ENCODE measurements at regions not wholly inside any gene's neighbourhood (a gene's known extent, or its start where the extent isn't known, plus 50 kb on each side); places are given as distances from the start of the nearest gene placed in this dataset.
"Not testable (repeated sequence)": the region's sequence is repeated elsewhere in the genome, so short reads cannot be mapped to it uniquely, and the experiment has no call there.

GRCh38 chr16:59878479-59878878, 1144.4 kb upstream of the GOT2 start:
- DNase-seq: no peak

- peak; percentile 60 for DNase-seq
Measured at GRCh38 chr16:59864981-59865666, 1131.0 kb upstream of the GOT2 start.

GRCh38 chr16:59859676-59860402, 1125.7 kb upstream of the GOT2 start:
- DNase-seq: peak; percentile 11

GRCh38 chr16:59854846-59855439, 1120.8 kb upstream of the GOT2 start:
- no peak for DNase-seq

- DNase-seq: no peak
Measured at GRCh38 chr16:59849716-59850115, 1115.6 kb upstream of the GOT2 start.

DNA sequence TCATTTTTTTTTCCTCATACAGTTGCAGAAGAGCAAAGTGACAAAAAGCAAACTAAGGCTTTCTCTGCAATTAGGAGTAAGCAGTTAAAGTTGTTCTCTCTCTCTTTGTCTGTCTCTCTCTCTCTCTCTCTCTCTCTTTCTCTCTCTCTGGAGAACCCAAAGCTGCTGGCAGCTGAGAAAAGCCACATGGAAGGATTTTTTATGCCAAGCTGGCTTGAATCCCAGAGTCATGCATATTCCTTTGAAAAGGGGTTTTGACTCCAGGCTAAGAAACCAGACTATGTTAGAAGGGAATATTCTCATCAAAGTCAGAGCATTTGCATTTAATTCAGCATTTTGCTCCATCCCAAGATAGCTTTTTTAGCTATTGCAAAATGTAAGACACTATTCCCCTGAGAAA, 1114.2 kb upstream of the GOT2 start:
- DNase-seq: peak; percentile 22

GRCh38 chr16:59840169-59840568, 1106.1 kb upstream of the GOT2 start:
- DNase-seq: no peak

DNA sequence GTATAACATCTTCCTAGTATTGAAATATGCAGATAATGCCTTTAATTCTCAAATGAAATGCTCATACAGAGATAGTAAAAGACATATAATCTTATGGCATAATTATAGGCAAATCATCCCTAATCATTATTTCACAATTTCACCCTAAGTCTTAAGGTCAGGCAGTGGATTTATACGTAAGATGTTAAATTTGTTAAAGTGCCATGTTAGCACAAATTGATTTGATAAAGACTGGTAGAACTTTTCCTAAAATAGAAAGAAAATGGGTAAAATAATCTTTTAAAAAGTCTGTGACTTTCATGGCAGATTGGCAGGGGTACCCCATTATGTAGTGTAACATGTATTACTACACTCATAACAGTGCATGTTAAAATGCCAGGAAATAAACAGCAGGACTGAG, 1092.7 kb upstream of the GOT2 start:
- no peak for DNase-seq

GRCh38 chr16:59809488-59809887, 1075.4 kb upstream of the GOT2 start:
- not testable (repeated sequence) for DNase-seq

- DNase-seq: no peak
Measured at GRCh38 chr16:59783191-59783590, 1049.1 kb upstream of the GOT2 start.

- DNase-seq: no peak
Measured at GRCh38 chr16:59773330-59773729, 1039.2 kb upstream of the GOT2 start.

DNA sequence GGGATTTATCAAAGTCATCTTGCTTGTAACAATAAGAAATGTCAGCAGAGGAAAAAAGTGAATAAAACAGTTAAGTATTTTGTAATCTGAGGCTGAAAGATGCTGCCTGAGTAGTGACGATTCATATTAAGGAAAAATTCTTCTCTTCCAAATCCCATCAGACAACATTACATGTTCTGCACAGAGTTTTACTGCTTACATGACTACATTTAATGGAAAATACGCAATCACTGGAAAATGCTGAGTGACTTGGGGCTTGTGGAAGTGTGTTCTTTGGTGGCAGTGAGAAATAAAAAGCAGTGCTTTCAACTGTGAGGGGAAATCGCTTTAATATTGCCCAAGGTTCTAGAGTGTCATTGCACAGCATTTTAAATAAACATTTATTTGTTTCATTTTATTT, 1025.2 kb upstream of the GOT2 start:
- peak; percentile 0 for DNase-seq

GRCh38 chr16:59758848-59759247, 1024.7 kb upstream of the GOT2 start:
- DNase-seq: no peak

GRCh38 chr16:59754854-59755253, 1020.7 kb upstream of the GOT2 start:
- DNase-seq: no peak

DNA sequence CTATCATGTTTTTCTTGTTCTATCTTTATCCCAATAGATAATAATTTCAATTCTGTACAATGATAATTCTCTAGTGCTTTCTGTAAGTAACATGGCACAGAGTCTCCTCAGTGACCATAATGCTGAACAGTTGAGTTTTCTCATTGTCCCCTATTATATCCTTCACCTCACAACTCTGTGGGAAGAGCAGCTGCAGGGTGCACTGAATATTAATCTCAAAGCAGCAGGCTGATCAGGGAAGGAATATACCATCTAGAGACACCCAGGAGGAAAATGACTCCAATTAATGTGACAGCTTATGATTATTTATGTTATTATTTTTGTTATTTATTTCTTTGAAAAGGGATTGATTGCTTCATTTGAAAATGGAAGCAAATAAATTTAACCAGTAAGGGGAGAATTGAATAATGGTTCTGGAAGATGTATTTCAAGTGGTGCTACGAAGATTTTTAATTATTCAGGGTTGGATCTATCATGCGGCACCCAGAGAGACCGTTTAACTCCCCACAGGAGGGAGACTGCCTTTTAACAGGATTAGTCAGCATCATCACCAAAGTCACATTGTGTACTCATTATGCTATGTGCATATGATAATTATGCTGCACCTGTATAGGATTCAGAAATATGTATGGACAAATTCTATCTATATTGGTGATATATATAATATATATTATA, 1015.7 kb upstream of the GOT2 start:
- no peak for DNase-seq

DNA sequence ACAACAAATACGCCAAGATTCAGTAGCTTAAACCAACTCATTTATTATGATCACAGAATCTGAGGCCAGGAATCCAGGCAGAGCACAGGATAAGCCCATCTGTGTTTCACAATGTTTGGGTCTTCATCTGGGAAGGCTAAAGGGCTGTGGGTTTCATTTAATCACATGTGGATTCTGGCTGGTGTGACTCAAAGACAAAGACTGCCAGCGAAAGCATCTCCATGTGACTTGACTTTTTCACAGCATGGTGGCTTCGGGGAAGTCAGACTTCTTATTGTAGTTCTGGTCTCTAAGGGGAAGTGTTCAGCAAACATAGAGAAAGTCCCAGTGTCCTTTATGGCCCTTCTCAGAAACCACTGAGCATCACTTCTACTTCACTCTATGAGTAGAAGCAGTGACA, 1014.4 kb upstream of the GOT2 start:
- DNase-seq: no peak

DNA sequence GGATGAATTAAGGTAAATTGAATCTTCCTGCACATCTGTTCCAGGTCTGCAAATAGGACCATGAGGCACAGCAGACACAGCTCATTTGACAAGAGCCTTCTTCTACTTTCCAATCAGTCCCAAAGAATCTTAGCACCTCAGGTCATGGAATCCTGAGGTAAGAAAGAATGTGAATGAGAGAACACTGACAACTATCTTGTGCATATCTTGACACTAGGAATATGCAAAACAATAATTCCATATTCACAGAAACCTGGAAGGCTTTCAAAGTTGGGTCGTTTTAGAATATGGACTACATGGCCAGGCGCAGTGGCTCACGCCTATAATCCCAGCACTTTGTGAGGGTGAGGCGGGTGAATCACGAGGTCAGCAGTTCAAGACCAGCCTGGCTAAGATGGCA, 1009.4 kb upstream of the GOT2 start:
- DNase-seq: no peak

- no peak for DNase-seq
Measured at GRCh38 chr16:59740858-59741257, 1006.7 kb upstream of the GOT2 start.

DNA sequence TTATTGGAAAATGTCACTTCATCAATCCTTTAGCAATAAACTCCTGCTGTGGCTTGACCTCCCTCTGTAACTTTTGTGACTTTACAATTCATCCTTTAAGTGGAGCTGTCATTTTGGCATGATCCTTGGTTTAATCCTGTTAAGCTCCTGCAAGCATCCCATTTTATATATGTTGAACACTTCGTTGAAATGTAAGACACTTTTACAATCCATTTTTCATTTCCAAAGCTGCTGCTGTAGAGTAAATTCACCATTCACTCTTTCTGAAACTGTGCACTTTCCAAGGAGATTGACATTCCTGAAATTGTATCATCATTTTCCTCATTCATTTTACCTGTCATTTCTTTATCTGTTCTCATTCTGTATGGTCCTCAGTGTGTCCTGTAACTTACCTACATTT, 1003.2 kb upstream of the GOT2 start:
- DNase-seq: no peak

DNA sequence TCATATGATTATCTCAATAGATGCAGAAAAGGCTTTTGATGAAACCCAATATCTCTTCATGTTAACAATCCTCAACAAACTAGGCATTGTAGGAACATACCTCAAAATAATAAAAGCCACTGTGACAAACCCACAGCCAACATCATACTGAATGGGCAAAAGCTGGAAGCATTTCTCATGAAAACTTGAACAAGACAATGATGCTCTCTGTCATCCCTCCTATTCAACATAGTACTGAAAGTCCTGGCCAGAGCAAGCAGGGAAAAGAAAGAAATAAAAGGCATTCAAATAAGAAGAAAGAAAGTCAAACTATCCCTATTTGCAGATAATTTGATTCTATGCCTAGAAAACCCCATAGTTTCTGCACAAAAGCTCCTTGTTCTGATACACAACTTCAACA, 999.2 kb upstream of the GOT2 start:
- no peak for DNase-seq

DNA sequence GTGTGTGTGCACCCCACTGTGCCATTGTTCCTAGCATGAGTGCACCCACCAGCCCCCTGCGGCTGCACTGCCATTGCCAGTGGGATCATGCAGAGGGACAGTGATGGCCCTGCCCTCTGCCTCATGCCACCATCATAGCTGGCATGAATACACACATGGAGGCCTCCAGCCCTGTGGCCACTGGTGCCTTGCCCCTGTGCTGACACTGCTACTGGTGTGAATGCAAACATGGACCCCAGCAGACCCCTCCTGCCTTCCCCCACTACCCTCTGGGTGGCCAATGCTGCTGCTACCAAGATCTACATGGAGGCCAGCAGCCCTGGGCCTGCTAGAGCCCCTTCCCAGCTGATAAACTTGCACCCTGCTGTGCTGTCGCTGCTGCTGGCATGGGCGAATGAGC, 995.5 kb upstream of the GOT2 start:
- no peak for DNase-seq

DNA sequence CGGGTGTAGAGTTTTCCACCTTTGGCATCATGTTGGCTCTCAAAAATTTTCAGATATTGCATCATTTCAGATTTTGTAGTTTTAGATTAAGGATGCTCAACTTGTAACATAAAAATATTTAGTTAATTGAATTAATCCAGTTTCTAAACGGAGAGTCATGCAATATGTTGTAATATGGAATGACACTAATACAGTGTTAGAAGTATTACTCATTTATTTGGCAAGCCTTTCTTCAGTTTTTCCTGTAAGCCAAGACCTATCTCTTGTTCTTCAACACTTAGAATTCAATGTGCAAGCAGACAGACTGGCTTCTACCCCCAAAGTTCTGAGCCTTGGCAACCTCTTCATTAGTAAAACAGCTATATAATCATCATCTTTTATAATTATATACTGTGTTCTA, 985.0 kb upstream of the GOT2 start:
- no peak for DNase-seq
